NCI-H510A (cell line): ENCODE measurements at regions not wholly inside any gene's neighbourhood (a gene's known extent, or its start where the extent isn't known, plus 50 kb on each side); places are given as distances from the start of the nearest gene placed in this dataset.

Experiments
- DNase-seq: peaks from one replicate; lab custom pipeline; 2025; lab: John Stamatoyannopoulos, UW

- no peak for DNase-seq
Measured at GRCh38 chr3:32632533-32633265, 52.3 kb upstream of the CNOT10 start.

- no peak for DNase-seq
Measured at GRCh38 chr3:32630266-32630665, 54.7 kb upstream of the CNOT10 start.

- DNase-seq: no peak
Measured at GRCh38 chr3:32626631-32627030, 56.0 kb upstream of the DYNC1LI1 start.

- peak; percentile 3 for DNase-seq
Measured at GRCh38 chr3:32625543-32626176, 55.0 kb upstream of the DYNC1LI1 start.

GRCh38 chr3:32623532-32623931, 52.9 kb upstream of the DYNC1LI1 start:
- no peak for DNase-seq

GRCh38 chr3:32621466-32621865, 50.8 kb upstream of the DYNC1LI1 start:
- DNase-seq: no peak

- no peak for DNase-seq
Measured at GRCh38 chr3:32620611-32621310, 50.1 kb upstream of the DYNC1LI1 start.
